ENCODE measurements at regions not wholly inside any gene's neighbourhood (a gene's known extent, or its start where the extent isn't known, plus 50 kb on each side); places are given as distances from the start of the nearest gene placed in this dataset.

DNA sequence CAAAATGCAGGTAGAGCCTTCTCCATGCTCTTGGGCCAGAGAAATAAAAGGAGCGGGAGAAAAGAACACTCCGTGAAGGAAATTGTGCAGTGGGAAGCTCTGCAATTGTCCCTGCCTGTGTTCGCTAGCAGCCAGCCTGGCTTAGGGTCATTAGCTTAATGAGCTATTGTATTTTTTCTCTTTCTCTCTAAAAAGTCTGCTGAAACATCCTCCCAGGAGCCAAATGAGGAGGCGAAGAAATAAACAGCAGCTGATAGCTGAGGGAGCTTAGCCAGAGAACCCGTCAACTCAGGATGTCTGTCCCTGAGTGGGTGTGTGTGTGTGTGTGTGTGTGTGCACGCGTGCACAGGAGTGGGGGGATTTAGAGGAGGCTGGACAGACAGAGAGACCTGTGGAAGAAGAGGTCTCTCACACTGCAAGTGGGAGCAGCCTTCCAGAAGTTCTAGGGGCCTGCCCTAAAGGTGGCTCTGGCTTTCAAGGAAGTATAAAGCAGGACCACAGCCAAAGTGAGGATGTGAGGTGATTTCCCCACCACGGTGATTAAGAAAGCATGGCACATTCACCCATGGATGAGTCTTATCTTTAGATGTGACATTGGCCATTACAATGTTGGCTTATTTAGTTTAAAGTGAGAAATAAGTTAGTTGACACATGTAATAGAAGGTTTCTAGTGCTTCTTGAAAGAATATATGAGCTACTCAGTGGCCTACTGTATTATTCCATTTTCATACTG is 690.4 kb downstream of the RNF144A start:
- H3K27me3 ChIP-seq (ENCODE audit: control insufficient read depth, low read length) = no peaks in the 10 kb centered on the region
- H3K4me3 ChIP-seq (ENCODE audit: low read length) = no peak overlapping the region
- peaks cover 56% of the 10 kb centered on the region for H3K4me1 ChIP-seq (ENCODE audit: control insufficient read depth, low read length)
- no peaks in the 10 kb centered on the region for H3K9me3 ChIP-seq (ENCODE audit: control insufficient read depth, insufficient read depth, low read length)
- H3F3A ChIP-seq (ENCODE audit: control insufficient read depth, insufficient read depth) = peaks cover 4% of the 10 kb centered on the region; the same call in 1 of the 2 replicates
- no peaks in the 10 kb centered on the region for H3K79me2 ChIP-seq (ENCODE audit: control insufficient read depth, low read length)
- H4K20me1 ChIP-seq (ENCODE audit: control insufficient read depth, insufficient read depth, low read depth, low read length) = no peaks in the 10 kb centered on the region
- no peak overlapping the region for H3K27ac ChIP-seq (ENCODE audit: low read depth, low read length)
- no peak overlapping the region for H3K4me2 ChIP-seq (ENCODE audit: low read length)
- TF ChIP-seq, protein P1, sequence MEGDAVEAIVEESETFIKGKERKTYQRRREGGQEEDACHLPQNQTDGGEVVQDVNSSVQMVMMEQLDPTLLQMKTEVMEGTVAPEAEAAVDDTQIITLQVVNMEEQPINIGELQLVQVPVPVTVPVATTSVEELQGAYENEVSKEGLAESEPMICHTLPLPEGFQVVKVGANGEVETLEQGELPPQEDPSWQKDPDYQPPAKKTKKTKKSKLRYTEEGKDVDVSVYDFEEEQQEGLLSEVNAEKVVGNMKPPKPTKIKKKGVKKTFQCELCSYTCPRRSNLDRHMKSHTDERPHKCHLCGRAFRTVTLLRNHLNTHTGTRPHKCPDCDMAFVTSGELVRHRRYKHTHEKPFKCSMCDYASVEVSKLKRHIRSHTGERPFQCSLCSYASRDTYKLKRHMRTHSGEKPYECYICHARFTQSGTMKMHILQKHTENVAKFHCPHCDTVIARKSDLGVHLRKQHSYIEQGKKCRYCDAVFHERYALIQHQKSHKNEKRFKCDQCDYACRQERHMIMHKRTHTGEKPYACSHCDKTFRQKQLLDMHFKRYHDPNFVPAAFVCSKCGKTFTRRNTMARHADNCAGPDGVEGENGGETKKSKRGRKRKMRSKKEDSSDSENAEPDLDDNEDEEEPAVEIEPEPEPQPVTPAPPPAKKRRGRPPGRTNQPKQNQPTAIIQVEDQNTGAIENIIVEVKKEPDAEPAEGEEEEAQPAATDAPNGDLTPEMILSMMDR (IDR thresholded peaks at IDR 0.05; ENCODE audit: low read depth, low read length, poor library complexity, severe bottlenecking) = no peak
- TF ChIP-seq EZH2phosphoT487 (IDR thresholded peaks at IDR 0.05; ENCODE audit: borderline replicate concordance, low read length) = no peak
- no peaks in the 10 kb centered on the region for H3K36me3 ChIP-seq (ENCODE audit: control insufficient read depth, low read length)
- H3K9me2 ChIP-seq (replicated peaks; ENCODE audit: control insufficient read depth, low read length) = no peaks in the 10 kb centered on the region

DNA sequence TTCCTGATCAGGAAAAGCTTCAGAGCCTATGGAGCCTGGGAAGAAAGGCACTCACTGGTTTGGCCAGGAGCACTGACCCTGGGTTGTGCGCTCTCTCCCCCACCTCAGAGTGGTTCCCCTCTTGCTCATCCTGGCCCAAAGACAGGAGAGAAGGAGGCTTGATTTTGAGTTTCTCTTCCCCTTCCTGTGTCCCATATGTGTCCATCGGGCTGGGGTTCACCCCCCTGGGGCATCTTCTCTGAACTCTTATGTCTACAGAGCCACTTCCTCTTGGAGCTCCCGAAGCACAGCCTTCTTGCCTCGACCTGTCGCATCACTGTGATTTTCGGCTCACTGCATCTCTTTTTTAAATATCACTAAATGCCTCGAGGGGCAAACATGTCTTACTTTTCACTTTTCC is 692.3 kb downstream of the RNF144A start:
- no peaks in the 10 kb centered on the region for H3K27me3 ChIP-seq (ENCODE audit: control insufficient read depth, low read length)
- H3K4me2 ChIP-seq (ENCODE audit: low read length) = peak overlapping the region; percentile 54
- H3K36me3 ChIP-seq (ENCODE audit: control insufficient read depth, low read length) = no peaks in the 10 kb centered on the region
- H3K4me3 ChIP-seq (ENCODE audit: low read length) = peak overlapping the region; percentile 35
- TF ChIP-seq, protein P1 (IDR thresholded peaks at IDR 0.05; ENCODE audit: low read depth, low read length, poor library complexity, severe bottlenecking) = no peak
- TF ChIP-seq EZH2phosphoT487 (IDR thresholded peaks at IDR 0.05; ENCODE audit: borderline replicate concordance, low read length) = no peak
- no peaks in the 10 kb centered on the region for H4K20me1 ChIP-seq (ENCODE audit: control insufficient read depth, insufficient read depth, low read depth, low read length)
- no peaks in the 10 kb centered on the region for H3K9me3 ChIP-seq (ENCODE audit: control insufficient read depth, insufficient read depth, low read length)
- H3K9me2 ChIP-seq (replicated peaks; ENCODE audit: control insufficient read depth, low read length) = no peaks in the 10 kb centered on the region
- no peaks in the 10 kb centered on the region for H3K79me2 ChIP-seq (ENCODE audit: control insufficient read depth, low read length)
- H3K4me1 ChIP-seq (ENCODE audit: control insufficient read depth, low read length) = peaks cover 55% of the 10 kb centered on the region
- peaks cover 4% of the 10 kb centered on the region; the same call in 1 of the 2 replicates for H3F3A ChIP-seq (ENCODE audit: control insufficient read depth, insufficient read depth)
- peak overlapping the region; percentile 52 for H3K27ac ChIP-seq (ENCODE audit: low read depth, low read length)

DNA sequence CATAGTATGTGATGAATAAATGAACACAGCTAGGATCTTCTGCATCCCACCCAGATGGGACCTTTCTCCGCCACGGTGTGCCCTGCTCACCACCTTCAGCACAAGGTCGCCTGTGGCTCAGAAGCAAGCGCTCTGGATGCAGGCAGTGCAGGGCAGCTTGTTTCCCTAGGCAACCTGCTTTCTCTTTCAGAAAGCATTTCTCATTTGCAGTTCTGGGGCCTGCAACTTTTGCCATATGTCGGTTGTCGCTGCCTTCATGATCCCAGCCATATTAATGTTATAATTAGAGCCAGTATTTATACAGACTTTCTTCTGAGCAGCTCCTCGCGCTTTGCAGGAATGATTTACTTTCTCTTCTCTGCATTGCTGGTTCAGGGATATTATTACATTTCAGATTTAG is 692.8 kb downstream of the RNF144A start:
- H3K4me1 ChIP-seq (ENCODE audit: control insufficient read depth, low read length) = peaks cover 55% of the 10 kb centered on the region
- H3F3A ChIP-seq (ENCODE audit: control insufficient read depth, insufficient read depth) = peaks cover 4% of the 10 kb centered on the region; the same call in 1 of the 2 replicates
- no peaks in the 10 kb centered on the region for H3K36me3 ChIP-seq (ENCODE audit: control insufficient read depth, low read length)
- peak overlapping the region; percentile 52 for H3K27ac ChIP-seq (ENCODE audit: low read depth, low read length)
- H3K4me2 ChIP-seq (ENCODE audit: low read length) = peak overlapping the region; percentile 54
- TF ChIP-seq, protein P1 (IDR thresholded peaks at IDR 0.05; ENCODE audit: low read depth, low read length, poor library complexity, severe bottlenecking) = no peak
- TF ChIP-seq EZH2phosphoT487 (IDR thresholded peaks at IDR 0.05; ENCODE audit: borderline replicate concordance, low read length) = no peak
- no peaks in the 10 kb centered on the region for H3K27me3 ChIP-seq (ENCODE audit: control insufficient read depth, low read length)
- H4K20me1 ChIP-seq (ENCODE audit: control insufficient read depth, insufficient read depth, low read depth, low read length) = no peaks in the 10 kb centered on the region
- no peaks in the 10 kb centered on the region for H3K9me3 ChIP-seq (ENCODE audit: control insufficient read depth, insufficient read depth, low read length)
- H3K4me3 ChIP-seq (ENCODE audit: low read length) = peak overlapping the region; percentile 35
- H3K9me2 ChIP-seq (replicated peaks; ENCODE audit: control insufficient read depth, low read length) = no peaks in the 10 kb centered on the region
- H3K79me2 ChIP-seq (ENCODE audit: control insufficient read depth, low read length) = no peaks in the 10 kb centered on the region

Data from DOHH2 (cell line).